Spleen (tissue), 7 donors: ENCODE measurements at regions not wholly inside any gene's neighbourhood (a gene's known extent, or its start where the extent isn't known, plus 50 kb on each side); places are given as distances from the start of the nearest gene placed in this dataset.

Experiments used
- CTCF ChIP-seq, 11 experiments: fragments of 200-600 bp in 7 of 11; fragments of 450-650 bp in 4 of 11; sonication (generic) in 4 of 11; IDR thresholded peaks in 8 of 11; conservative IDR thresholded peaks in 3 of 11; 1 replicate in 7 of 11; 2 replicates in 4 of 11; pipeline versions ENCODE4 v1.4.0 to v1.8.0; 2016 to 2021; ENCODE audit warnings: antibody characterized with exemption in 11 of 11, inconsistent platforms in 4 of 11, mild to moderate bottlenecking in 1 of 11
- POLR2A ChIP-seq, 3 donors: fragments of 450-650 bp; IDR thresholded peaks; one replicate each; pipeline ENCODE4 v1.5.1; 2017; ENCODE audit warnings: antibody characterized with exemption in 3 of 3, mild to moderate bottlenecking in 1 of 3
- POLR2AphosphoS5 ChIP-seq, 3 donors: sonication (generic); formaldehyde crosslinking; IDR thresholded peaks; one replicate each; pipeline ENCODE4 v1.5.1; 2017; ENCODE audit warnings: antibody characterized with exemption in 3 of 3
- donor health status: DM: no; HTN: no; CAD: no; lungs with moderate emphysema.
- donor health status: DM: no; HTN: no; CAD: no.
- donor health status: DM: no; HTN: no; CAD: no.

- no peak for TF ChIP-seq POLR2AphosphoS5 (IDR thresholded peaks at IDR 0.05)
- TF ChIP-seq CTCF (IDR thresholded peaks at IDR 0.05 in 8 of 11, conservative IDR thresholded peaks at IDR 0.05 in 3 of 11): no peak
- TF ChIP-seq POLR2A (IDR thresholded peaks at IDR 0.05): no peak
Observed at GRCh38 chr2:121075006-121075551, 209.9 kb downstream of the TFCP2L1 start.
